ENCODE measurements at regions not wholly inside any gene's neighbourhood (a gene's known extent, or its start where the extent isn't known, plus 50 kb on each side); places are given as distances from the start of the nearest gene placed in this dataset.
"Not testable (repeated sequence)": the region's sequence is repeated elsewhere in the genome, so short reads cannot be mapped to it uniquely, and the experiment has no call there.

DNA sequence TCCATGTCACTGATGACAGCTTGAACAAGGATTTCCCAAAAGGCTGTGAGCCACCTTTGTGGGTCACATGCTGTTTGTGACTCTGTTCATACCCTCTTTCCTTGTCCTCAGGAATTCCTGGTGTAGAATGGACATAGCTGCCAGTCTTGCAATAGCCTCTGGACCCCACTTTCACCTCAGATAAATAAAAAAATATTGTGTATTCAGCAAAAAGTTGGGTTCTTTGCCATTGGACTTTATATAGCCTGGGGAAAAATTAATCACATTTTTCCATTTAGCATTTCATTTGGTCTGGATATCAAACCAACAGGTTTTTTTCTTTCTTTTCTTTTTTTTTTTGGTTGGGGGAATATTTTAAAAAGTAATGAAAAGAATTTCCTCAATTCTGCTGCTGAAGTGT lies 144.8 kb downstream of the PDCD6IP start:
- ChIA-PET POLR2A (no interaction called here), CTCF (no interaction called here)
- H3K4me1 ChIP-seq (ENCODE audit: control insufficient read depth, insufficient read depth, low read length), result no peaks in the 10 kb centered on the region
- in situ Hi-C loops (cut with HindIII; ENCODE audit: low pct_unique_long_range_greater_than_20kb, low sequenced_read_pairs) (no loop called here), intact Hi-C loops (cut with micrococcal nuclease; ENCODE audit: unreplicated experiment) (no loop called here)
- no TSS peak for BruUV-seq (replicated peaks)
- no peak for TF ChIP-seq CTCF (IDR thresholded peaks at IDR 0.05)
- TF ChIP-seq SIN3A (IDR thresholded peaks at IDR 0.05; ENCODE audit: borderline replicate concordance, insufficient read depth, low read depth, low read length), result no peak
- no peak for TF ChIP-seq TCF7L2 (IDR thresholded peaks at IDR 0.05; ENCODE audit: low read depth, low read length)
- no peak for TF ChIP-seq POLR2AphosphoS5 (IDR thresholded peaks at IDR 0.05; ENCODE audit: low read depth, low read length)
- TF ChIP-seq REST (IDR thresholded peaks at IDR 0.05; ENCODE audit: insufficient read depth in 1 of 2, low read depth in 2 of 2, low read length in 1 of 2), result no peak
- H3K36me3 ChIP-seq (ENCODE audit: control insufficient read depth, insufficient read depth, low read length), result no peaks in the 10 kb centered on the region
- ATAC-seq, result no peak
- DNase-seq (ENCODE audit: low read depth, low spot score), result no peak
- no peaks in the 10 kb centered on the region for H3K9me3 ChIP-seq (ENCODE audit: control insufficient read depth, insufficient read depth, low read depth, low read length)
- H3K27me3 ChIP-seq (ENCODE audit: control insufficient read depth, insufficient read depth, low read length), result no peaks in the 10 kb centered on the region
- H3K4me3 ChIP-seq (ENCODE audit: low read depth in 2 of 2, low read length in 2 of 2), result no peak overlapping the region
- H3K27ac ChIP-seq (ENCODE audit: low read length), result no peak overlapping the region

DNA sequence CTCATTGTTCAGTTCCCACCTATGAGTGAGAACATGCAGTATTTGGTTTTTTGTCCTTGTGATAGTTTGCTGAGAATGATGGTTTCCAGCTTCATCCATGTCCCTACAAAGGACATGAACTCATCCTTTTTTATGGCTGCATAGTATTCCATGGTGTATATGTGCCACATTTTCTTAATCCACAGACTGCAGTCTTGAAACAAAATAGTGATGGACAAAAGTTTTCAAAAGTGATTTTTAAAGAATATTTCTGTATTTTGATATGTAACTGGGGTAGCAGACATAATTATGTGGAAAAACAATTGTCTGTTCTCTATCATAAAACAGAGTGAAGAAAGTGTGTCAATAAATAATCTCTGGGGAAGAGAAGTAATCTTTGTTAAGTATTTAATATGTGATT lies 148.2 kb downstream of the PDCD6IP start:
- BruUV-seq (replicated peaks); intact Hi-C loops (cut with micrococcal nuclease; ENCODE audit: unreplicated experiment); H3K36me3 ChIP-seq (ENCODE audit: control insufficient read depth, insufficient read depth, low read length); DNase-seq (ENCODE audit: low read depth, low spot score); POLR2A ChIA-PET; H3K4me1 ChIP-seq (ENCODE audit: control insufficient read depth, insufficient read depth, low read length); H3K27ac ChIP-seq (ENCODE audit: low read length); in situ Hi-C loops (cut with HindIII; ENCODE audit: low pct_unique_long_range_greater_than_20kb, low sequenced_read_pairs); CTCF ChIA-PET; H3K27me3 ChIP-seq (ENCODE audit: control insufficient read depth, insufficient read depth, low read length); H3K9me3 ChIP-seq (ENCODE audit: control insufficient read depth, insufficient read depth, low read depth, low read length); H3K4me3 ChIP-seq (ENCODE audit: low read depth in 2 of 2, low read length in 2 of 2); ATAC-seq: not testable (repeated sequence)

DNA sequence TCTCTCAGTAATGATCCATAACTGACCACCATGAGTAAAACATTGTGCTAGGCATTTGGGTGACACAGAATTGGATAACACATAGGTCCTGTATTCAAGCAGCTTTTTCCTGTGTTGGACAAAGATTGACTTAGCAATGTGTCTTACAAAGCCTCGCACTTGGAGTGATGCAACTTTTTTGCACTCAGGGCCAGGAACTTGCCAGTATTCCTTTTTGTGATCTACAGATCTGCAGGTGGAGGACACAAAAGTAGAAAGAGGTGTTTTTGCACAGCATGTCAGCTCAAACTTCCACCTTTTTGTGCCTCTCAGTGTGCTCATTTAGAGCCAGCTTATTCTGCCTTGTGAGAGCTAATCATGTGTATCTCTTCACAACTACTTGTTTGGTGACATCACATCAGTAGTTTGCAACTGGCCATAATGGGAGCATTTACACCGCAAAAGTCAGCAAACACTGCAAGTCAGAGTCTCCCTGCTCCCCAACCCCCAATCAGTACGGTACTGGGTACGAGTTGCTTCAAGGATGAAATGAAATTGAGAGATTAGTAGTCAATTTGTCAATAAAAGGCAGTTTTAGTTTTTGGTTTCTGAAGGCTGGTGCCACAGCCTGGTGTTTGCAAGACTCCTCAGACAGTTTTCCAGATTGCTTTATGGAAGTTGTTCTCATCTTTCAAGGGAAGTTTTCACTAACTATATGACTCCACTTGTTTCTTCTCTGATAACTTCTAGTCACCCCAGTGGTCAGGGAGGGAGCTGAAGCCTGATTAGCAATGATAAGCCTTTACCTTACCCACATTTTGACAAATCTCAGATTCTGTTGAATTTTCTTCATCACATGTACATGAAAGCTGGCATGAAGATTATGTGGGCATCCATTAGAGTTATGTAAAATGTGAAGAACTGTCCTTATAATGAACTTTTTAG lies 149.1 kb downstream of the PDCD6IP start:
- TF ChIP-seq SIN3A (IDR thresholded peaks at IDR 0.05; ENCODE audit: borderline replicate concordance, insufficient read depth, low read depth, low read length), result no peak
- no peak for TF ChIP-seq REST (IDR thresholded peaks at IDR 0.05; ENCODE audit: insufficient read depth in 1 of 2, low read depth in 2 of 2, low read length in 1 of 2)
- no peak for TF ChIP-seq TCF7L2 (IDR thresholded peaks at IDR 0.05; ENCODE audit: low read depth, low read length)
- no peak for TF ChIP-seq CTCF (IDR thresholded peaks at IDR 0.05)
- no peak for TF ChIP-seq POLR2AphosphoS5 (IDR thresholded peaks at IDR 0.05; ENCODE audit: low read depth, low read length)
- CTCF ChIA-PET, result no interaction called here
- Histone ChIP-seq H3K4me1 (ENCODE audit: control insufficient read depth, insufficient read depth, low read length) (no peaks in the 10 kb centered on the region), H3K27ac (ENCODE audit: low read length) (no peak overlapping the region), H3K4me3 (ENCODE audit: low read depth in 2 of 2, low read length in 2 of 2) (no peak overlapping the region), H3K9me3 (ENCODE audit: control insufficient read depth, insufficient read depth, low read depth, low read length) (no peaks in the 10 kb centered on the region), H3K36me3 (ENCODE audit: control insufficient read depth, insufficient read depth, low read length) (no peaks in the 10 kb centered on the region), H3K27me3 (ENCODE audit: control insufficient read depth, insufficient read depth, low read length) (no peaks in the 10 kb centered on the region)
- ATAC-seq (no peak), DNase-seq (ENCODE audit: low read depth, low spot score) (no peak)
- in situ Hi-C loops (cut with HindIII; ENCODE audit: low pct_unique_long_range_greater_than_20kb, low sequenced_read_pairs) (no loop called here), intact Hi-C loops (cut with micrococcal nuclease; ENCODE audit: unreplicated experiment) (no loop called here)
- BruUV-seq (replicated peaks), result no TSS peak
- POLR2A ChIA-PET, result no interaction called here
